K562 (cell line): ENCODE measurements at regions not wholly inside any gene's neighbourhood (a gene's known extent, or its start where the extent isn't known, plus 50 kb on each side); places are given as distances from the start of the nearest gene placed in this dataset.

ENCODE experiments used
- COPS2 ChIP-seq: fragments of 450-650 bp; conservative IDR thresholded peaks from 2 replicates; pipeline ENCODE4 v1.6.1; 2016; ENCODE audit warnings: mild to moderate bottlenecking, moderate library complexity
- CREM ChIP-seq: IDR thresholded peaks from 2 replicates; pipeline ENCODE4 v1.6.1; 2014; ENCODE audit warnings: antibody characterized with exemption, low read depth
- FOS ChIP-seq: IDR thresholded peaks from 3 replicates; pipeline ENCODE4 v1.6.1; 2011; ENCODE audit not compliant: insufficient read length; ENCODE audit errors: extremely low read depth
- GATAD2A ChIP-seq: fragments of 450-650 bp; IDR thresholded peaks from 2 replicates; pipeline ENCODE4 v1.6.1; 2017

DNA sequence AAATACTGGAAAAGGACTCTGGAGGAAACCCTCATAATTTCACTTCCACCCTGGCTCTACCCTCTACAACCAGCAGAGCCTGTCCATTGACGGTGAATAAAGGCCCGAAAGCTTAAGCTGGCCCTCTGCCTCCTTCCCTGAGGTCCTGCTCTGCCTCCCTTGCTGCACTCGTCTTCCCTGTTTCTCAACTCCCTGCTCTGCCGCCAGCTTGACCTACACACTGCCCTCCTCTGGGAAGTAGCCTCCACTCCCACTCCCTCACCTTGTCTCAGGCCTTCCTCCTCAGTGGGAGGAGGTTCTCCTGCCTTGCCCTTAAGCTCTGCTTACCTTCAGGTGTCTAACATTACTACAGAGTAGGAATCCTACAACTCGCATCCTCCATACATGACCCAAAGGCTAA, 608.6 kb upstream of the NR3C2 start:
- TF ChIP-seq CREM (no peak), COPS2 (no peak), FOS (no peak), GATAD2A (no peak)
